ENCODE measurements at regions not wholly inside any gene's neighbourhood (a gene's known extent, or its start where the extent isn't known, plus 50 kb on each side); places are given as distances from the start of the nearest gene placed in this dataset.

DNA sequence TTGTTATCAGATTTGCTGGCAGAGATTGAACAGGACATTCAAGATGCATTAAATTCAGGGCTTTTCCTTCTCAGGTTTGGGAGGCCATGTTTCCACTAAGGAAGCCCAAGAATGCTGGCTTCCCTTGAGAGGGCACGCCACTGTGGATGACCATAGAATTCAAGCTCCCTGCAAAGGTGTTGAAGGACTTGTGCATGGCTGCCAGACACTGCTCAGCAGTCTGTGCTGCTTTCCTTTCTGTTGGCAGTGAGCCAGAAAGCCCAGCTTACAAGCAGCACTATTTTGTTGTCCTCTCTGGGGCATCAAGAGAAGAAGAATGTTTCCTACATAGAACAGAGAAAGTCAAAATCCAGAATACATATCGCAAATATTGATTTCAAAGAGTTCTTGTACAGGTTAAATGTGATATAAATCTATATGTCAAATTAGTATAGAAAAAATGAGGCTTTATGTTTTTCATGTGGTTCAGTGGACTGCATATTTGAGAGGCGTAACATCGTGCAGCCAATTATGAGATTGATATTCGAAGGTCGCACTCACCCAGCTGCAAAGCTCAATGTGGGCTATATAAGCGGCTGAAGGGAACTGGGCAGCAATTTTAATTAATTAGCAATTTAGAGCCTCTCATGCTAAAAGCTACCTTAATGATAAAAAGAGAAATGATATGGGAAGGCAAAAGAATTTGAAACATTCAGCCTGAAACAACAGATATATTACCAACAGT is 103.1 kb upstream of the ISL1 start:
- no peak for FAIRE-seq

DNA sequence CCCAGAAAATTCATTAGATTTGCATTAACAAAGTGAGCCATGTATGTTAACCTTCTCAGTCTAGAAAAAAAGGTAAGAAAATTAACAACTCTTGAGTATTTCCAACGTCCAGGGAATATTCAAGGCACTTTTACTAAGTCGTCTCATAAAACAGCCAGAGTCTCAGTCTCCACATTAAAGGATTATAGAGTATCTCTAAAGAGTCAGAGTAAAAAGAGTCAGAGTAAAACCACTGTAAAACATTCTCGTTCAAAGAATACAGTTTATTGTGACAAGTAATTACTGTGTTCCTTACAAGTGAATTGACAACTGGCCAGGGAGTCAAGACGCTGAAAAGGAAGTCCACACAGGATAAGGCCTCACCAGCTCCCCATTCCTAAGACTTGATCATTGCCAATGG is 97.2 kb upstream of the ISL1 start:
- FAIRE-seq: no peak

- no peak for FAIRE-seq
Measured at GRCh38 chr5:51302343-51302742, 80.9 kb upstream of the ISL1 start.

DNA sequence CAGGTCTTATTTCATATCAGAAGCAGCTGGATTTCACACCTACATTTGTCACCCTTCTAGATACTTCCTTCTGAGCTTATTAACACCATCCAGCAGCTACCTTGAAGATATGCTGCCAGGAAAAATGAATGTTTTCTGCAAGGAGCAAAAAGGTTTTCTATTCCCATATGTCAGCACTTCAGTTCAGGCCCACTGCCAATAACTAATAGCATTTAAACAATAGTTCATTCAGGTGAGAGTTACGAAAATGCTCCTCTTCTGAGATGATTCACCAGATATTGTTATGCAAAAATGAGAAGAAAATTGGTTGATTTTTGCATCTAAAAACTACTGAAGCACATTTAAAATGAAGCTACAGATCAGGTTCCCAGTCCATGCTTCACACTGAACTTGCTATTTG is 56.4 kb upstream of the ISL1 start:
- no peak for FAIRE-seq
